ENCODE measurements at regions not wholly inside any gene's neighbourhood (a gene's known extent, or its start where the extent isn't known, plus 50 kb on each side); places are given as distances from the start of the nearest gene placed in this dataset.

DNA sequence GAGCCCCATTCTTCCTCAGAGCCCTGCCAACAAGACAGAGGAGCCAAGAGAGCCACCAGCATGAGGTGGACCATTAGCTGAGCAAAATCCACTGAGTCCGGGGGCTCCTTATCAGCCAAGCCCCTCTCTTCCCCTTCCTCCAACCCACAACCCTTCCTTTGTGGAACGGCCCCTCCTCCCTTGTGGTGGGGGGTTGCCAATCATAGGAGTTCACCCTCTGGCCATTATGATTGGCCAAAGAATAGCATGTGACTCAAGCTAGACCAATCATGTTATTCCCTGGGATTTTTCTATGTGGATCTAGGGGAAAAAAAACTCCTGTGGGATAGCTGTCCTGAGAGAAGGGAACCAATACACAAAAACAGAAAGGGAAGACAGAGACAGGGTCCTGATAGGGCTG lies 120.5 kb downstream of the C16orf95 start:
- TF ChIP-seq, protein P1, sequence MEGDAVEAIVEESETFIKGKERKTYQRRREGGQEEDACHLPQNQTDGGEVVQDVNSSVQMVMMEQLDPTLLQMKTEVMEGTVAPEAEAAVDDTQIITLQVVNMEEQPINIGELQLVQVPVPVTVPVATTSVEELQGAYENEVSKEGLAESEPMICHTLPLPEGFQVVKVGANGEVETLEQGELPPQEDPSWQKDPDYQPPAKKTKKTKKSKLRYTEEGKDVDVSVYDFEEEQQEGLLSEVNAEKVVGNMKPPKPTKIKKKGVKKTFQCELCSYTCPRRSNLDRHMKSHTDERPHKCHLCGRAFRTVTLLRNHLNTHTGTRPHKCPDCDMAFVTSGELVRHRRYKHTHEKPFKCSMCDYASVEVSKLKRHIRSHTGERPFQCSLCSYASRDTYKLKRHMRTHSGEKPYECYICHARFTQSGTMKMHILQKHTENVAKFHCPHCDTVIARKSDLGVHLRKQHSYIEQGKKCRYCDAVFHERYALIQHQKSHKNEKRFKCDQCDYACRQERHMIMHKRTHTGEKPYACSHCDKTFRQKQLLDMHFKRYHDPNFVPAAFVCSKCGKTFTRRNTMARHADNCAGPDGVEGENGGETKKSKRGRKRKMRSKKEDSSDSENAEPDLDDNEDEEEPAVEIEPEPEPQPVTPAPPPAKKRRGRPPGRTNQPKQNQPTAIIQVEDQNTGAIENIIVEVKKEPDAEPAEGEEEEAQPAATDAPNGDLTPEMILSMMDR (IDR thresholded peaks at IDR 0.05; ENCODE audit: insufficient read depth, low read length, poor library complexity, severe bottlenecking) = no peak
- H3K27me3 ChIP-seq (replicated peaks; ENCODE audit: control insufficient read depth, insufficient read depth, low read length) = no peaks in the 10 kb centered on the region
- DNase-seq (ENCODE audit: extremely low read depth, insufficient read length) = no peak
- no peak overlapping the region for H3K4me3 ChIP-seq (replicated peaks; ENCODE audit: low read depth, low read length)
- H3K36me3 ChIP-seq (ENCODE audit: control insufficient read depth, insufficient read depth, low read length) = no peaks in the 10 kb centered on the region

GRCh38 chr16:87198328-87198832 lies 118.8 kb downstream of the C16orf95 start:
- no peaks in the 10 kb centered on the region; the same call in 1 of the 2 replicates for H3K27me3 ChIP-seq (replicated peaks; ENCODE audit: control insufficient read depth, insufficient read depth, low read length)
- no peak overlapping the region for H3K4me3 ChIP-seq (replicated peaks; ENCODE audit: low read depth, low read length)
- TF ChIP-seq, protein P1 (IDR thresholded peaks at IDR 0.05; ENCODE audit: insufficient read depth, low read length, poor library complexity, severe bottlenecking) = no peak
- no peak for DNase-seq (ENCODE audit: extremely low read depth, insufficient read length)
- H3K36me3 ChIP-seq (ENCODE audit: control insufficient read depth, insufficient read depth, low read length) = no peaks in the 10 kb centered on the region

GRCh38 chr16:87198881-87199280 lies 118.3 kb downstream of the C16orf95 start:
- TF ChIP-seq, protein P1 (IDR thresholded peaks at IDR 0.05; ENCODE audit: insufficient read depth, low read length, poor library complexity, severe bottlenecking) = no peak
- DNase-seq (ENCODE audit: extremely low read depth, insufficient read length) = no peak
- no peaks in the 10 kb centered on the region for H3K36me3 ChIP-seq (ENCODE audit: control insufficient read depth, insufficient read depth, low read length)
- H3K4me3 ChIP-seq (replicated peaks; ENCODE audit: low read depth, low read length) = no peak overlapping the region
- no peaks in the 10 kb centered on the region; the same call in 1 of the 2 replicates for H3K27me3 ChIP-seq (replicated peaks; ENCODE audit: control insufficient read depth, insufficient read depth, low read length)

- TF ChIP-seq, protein P1 (IDR thresholded peaks at IDR 0.05; ENCODE audit: insufficient read depth, low read length, poor library complexity, severe bottlenecking) = no peak
- no peak for DNase-seq (ENCODE audit: extremely low read depth, insufficient read length)
- Histone ChIP-seq H3K36me3 (ENCODE audit: control insufficient read depth, insufficient read depth, low read length) (no peaks in the 10 kb centered on the region), H3K4me3 (replicated peaks; ENCODE audit: low read depth, low read length) (no peak overlapping the region), H3K27me3 (replicated peaks; ENCODE audit: control insufficient read depth, insufficient read depth, low read length) (no peaks in the 10 kb centered on the region; the same call in 1 of the 2 replicates)
These were observed 117.8 kb downstream of the C16orf95 start for GRCh38 chr16:87199379-87199778.

GRCh38 chr16:87199901-87200300 lies 117.3 kb downstream of the C16orf95 start:
- no peak for DNase-seq (ENCODE audit: extremely low read depth, insufficient read length)
- Histone ChIP-seq H3K36me3 (ENCODE audit: control insufficient read depth, insufficient read depth, low read length) (no peaks in the 10 kb centered on the region), H3K27me3 (replicated peaks; ENCODE audit: control insufficient read depth, insufficient read depth, low read length) (no peaks in the 10 kb centered on the region; the same call in 1 of the 2 replicates), H3K4me3 (replicated peaks; ENCODE audit: low read depth, low read length) (no peak overlapping the region)
- TF ChIP-seq, protein P1 (IDR thresholded peaks at IDR 0.05; ENCODE audit: insufficient read depth, low read length, poor library complexity, severe bottlenecking) = no peak

DNA sequence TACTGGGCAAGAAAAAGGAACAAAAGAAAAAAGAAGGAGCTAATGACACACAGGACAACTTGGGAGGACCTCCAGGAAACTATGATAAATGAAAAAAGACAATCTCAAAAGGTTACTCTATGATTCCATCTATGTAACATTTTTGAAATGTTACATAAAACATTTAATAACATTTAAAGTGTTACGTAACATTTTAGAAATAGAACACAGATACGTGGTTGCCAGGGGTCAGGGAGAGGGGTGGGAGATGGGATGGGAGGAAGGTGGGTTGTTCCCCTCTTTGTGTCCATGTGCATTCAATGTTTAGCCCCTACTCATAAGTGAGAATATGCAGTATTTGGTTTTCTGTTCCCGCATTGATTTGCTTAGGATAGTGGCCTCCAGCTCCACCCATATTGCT lies 116.6 kb downstream of the C16orf95 start:
- TF ChIP-seq, protein P1 (IDR thresholded peaks at IDR 0.05; ENCODE audit: insufficient read depth, low read length, poor library complexity, severe bottlenecking) = no peak
- H3K4me3 ChIP-seq (replicated peaks; ENCODE audit: low read depth, low read length) = no peak overlapping the region
- no peaks in the 10 kb centered on the region for H3K36me3 ChIP-seq (ENCODE audit: control insufficient read depth, insufficient read depth, low read length)
- H3K27me3 ChIP-seq (replicated peaks; ENCODE audit: control insufficient read depth, insufficient read depth, low read length) = no peaks in the 10 kb centered on the region; the same call in 1 of the 2 replicates
- DNase-seq (ENCODE audit: extremely low read depth, insufficient read length) = no peak

Data from GM06990 (cell line).